Dedifferentiated amniotic fluid mesenchymal stem cell (primary cell): ENCODE measurements at regions not wholly inside any gene's neighbourhood (a gene's known extent, or its start where the extent isn't known, plus 50 kb on each side); places are given as distances from the start of the nearest gene placed in this dataset.
A peak's percentile ranks its signal among the peaks of the same experiment; 100 is the strongest.

ENCODE experiments used
- DNase-seq: peaks from one replicate; pipeline ENCODE4 v3.0.0-alpha.2; 2016; ENCODE audit errors: extremely low spot score

DNA sequence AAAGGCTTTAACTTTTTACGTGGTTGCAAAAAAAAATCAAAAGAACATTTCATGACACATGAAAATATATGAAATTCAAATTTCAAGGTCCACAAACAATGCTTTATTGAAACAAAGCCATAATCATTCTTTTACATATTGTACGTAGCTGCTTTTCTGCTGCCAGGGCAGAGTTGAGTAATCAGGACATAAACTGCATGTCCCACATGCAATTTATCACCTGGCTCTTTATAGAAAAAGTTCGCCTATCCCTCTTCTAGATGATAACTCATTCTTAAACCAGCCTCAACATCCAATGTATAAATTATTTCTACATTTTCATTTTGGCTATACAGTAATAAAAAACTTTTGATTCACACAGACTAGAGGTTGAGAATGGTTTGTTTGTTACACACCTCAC is 154.9 kb downstream of the AXIN2 start:
- no peak for DNase-seq

GRCh38 chr17:65405563-65405962 is 155.9 kb downstream of the AXIN2 start:
- DNase-seq, result no peak

GRCh38 chr17:65404761-65405160 is 156.7 kb downstream of the AXIN2 start:
- DNase-seq, result no peak

DNA sequence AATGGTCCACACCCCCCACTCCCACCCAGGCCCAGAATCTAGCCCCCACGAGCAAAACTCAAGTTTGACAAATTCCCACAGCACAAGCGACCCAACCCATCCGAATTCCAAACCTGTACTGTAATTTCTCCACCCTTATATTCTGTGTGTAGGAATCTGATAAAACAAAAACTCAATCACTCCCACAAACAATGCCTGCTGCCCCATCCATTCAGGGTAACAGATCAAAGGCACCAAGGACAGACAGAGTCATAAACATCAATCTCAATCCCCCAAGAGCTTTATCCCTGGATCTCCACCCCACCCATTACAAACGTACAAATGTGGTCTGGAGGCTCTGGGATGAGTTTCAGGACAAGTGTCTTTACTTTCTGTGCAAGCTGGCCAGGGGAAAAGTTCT is 157.8 kb downstream of the AXIN2 start:
- no peak for DNase-seq

- no peak for DNase-seq
Measured at GRCh38 chr17:65402513-65403496, 158.6 kb downstream of the AXIN2 start.

DNA sequence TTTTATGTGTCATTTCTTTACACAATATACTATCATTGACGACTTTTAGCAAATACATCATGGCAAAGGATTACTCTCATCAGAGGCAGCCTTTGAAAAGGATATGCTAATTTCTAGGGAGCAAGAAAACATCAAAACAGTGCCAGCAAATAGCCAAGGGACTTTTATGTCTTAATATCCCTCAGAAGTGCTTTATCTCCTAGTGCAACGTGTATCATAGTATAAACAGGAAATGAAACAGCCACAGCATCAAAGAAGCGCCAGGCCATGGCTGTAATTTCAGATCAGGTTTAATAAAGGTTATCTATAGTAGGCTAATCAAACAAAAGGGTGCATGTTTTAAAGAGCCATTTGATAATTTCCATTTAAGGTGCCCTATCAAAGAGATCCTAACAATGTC is 159.9 kb downstream of the AXIN2 start:
- DNase-seq, result no peak

- no peak for DNase-seq
Measured at GRCh38 chr17:65400701-65401100, 160.7 kb downstream of the AXIN2 start.

- DNase-seq, result no peak
Measured at GRCh38 chr17:65398040-65398787, 163.2 kb downstream of the AXIN2 start.

DNA sequence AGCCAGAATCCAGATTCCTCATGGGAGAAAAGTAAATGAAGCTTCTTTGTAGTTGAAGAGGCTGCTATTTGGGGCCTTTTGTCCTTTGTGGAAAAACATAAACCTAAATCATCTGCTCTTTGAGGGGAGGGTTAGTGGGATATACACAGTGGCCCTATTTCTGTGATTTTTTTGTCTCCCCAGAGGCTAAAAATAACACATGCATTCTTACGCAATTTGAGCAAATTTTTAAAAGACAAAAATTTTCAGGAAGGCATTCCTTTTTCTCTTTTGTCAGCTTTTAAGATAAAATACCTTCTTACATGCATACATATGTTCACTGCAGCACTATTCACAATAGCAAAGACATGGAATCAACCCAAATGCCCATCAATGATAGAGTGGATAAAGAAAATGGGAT is 165.5 kb downstream of the AXIN2 start:
- DNase-seq, result no peak

DNA sequence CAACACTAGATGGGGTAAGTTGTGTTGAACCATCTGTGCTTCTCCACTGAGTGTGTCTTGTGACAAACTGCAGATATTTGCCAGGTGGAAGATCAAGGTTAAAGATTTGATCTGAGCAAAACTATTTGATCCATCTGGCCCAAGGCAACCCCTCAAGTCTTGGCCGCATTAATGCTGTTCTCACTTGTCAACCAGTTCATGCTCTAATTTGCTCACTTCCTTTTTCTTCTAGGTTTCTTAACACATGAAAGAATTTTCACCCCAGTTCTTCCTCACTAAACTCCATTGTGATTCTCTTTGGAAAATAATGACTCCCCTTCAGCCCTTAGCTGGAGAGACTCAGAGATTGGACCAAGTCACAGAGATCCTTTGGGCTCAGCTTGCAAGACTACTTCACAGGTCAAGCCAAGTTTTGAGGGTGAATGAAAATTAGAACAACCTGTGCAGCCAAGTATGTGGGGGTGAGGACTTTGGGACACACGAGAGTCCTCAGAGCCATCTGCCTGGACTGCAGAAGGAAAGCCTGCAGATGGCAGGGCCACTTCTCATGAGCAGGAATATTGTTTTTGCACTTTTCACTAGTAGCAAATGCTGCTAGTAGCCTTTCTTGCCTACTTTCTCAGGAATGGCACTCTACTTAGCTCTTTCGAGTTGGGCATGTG is 166.5 kb downstream of the AXIN2 start:
- DNase-seq, result no peak

DNA sequence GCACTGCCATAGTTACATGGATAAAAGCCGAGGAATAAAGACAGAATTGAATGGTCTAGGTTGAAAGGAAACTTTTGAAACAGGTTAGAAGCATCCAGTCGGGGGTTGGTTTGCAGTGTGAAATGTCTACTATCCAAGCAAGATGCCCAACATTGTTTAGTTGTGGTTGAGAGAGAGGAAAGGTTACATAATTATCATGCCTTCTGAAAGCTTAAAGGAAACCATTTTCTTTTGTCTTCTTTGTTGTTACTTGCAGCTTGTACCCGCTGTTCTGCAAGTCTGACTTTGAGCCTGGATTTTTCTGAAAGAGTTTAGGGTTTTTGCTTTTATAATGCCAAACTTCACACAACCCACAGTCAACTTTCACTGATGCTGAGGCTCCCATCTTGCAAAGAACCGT is 167.9 kb downstream of the AXIN2 start:
- no peak for DNase-seq

DNA sequence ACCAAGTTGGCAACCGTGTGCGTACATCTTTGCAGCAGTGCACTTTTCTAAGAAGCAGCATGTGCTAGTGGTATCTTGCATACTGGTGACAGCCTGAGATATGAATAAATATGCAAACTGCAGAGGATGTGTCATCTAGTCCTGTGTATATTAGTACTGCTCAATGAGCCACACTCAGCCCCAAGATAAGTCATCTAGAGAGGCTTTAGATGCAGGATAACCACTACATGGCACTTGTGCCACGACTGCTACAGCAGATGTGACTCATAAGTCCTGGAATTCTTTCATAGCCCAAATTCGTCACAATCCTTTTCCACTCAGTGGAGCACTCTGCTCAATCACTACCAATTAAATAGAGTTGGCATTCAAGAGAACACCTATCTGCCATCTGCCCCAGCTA is 171.5 kb downstream of the AXIN2 start:
- DNase-seq, result peak; percentile 28

DNA sequence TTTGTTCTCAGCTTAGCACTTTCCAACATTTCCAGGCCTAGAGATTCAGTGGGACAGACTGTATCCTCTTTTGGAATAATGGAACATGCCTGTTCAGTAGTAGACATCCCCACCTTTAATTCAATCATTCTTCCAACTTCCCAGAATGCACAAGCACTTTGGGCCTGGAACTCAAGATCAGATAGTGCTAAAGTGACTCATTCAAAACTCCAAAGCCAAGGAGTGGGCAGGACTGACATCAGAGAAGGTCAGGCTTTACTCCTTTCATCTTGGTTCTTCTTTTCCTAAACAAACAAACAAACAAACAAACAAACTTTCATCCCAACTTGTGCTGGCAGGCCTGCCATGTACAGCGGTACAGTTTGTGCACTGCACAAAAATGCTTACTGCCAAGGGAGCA is 172.0 kb downstream of the AXIN2 start:
- DNase-seq, result no peak

DNA sequence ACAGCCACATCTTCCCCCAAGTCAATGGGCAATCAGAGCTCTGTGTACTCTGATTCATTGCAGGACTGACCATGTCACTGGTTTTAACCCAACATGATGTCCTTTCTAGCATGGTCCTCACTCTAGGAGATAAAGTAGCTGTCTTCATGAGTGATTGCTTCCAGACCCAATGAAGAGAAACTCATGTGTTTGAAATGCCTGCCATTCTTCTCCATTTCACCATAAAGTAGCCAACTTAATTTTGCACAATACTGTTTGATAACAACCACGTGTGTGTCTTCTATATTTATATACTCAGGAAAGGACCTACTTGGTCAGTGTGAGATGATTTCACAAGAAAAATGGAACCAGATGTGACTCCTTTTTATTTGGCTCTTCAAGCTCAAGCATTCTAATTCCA is 172.5 kb downstream of the AXIN2 start:
- no peak for DNase-seq

DNA sequence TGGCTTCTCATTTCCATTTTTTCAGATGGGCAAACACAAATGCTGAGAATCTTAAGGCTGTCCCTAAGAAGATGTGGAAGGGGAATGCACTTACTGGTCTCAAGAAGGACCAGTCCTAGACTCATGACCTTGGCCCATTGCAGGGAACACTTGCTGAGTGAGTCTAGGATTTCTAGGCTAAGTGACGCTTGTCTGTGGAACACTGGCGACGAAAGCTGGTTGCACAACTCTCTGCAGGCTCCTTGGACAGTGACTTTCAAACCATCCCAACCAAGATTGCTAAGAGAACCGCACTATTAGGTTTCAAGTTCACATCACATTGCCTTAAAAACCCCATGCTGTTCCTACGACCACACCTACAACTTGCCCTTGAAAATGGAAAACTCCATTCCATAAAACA is 174.1 kb downstream of the AXIN2 start:
- DNase-seq, result no peak

GRCh38 chr17:65385726-65386125 is 175.7 kb downstream of the AXIN2 start:
- DNase-seq, result no peak

DNA sequence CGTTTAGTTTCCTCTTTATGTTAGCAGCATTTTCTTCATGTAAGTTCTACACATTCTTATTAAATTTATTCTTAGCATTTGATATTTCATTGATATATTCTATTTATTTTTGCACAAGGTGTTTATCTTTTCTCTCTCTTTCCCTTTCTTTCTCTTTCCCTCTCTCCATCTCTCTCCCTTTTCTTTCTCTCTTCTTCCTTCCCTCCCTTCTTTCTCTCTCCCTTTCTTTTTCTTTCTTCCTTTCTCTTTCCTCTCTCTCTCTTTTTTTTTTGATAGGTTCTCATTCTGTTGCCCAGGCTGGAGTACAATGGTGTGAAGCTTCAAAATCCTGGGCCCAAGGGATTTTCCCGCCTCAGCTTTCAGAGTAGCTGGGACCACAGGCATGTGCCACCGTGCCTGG is 176.4 kb downstream of the AXIN2 start:
- no peak for DNase-seq

- DNase-seq, result no peak
Measured at GRCh38 chr17:65381152-65381551, 180.3 kb downstream of the AXIN2 start.

GRCh38 chr17:65374966-65375365 is 186.5 kb downstream of the AXIN2 start:
- DNase-seq, result no peak

- no peak for DNase-seq
Measured at GRCh38 chr17:65371702-65372101, 189.7 kb downstream of the AXIN2 start.

- no peak for DNase-seq
Measured at GRCh38 chr17:65370669-65371131, 190.7 kb downstream of the AXIN2 start.

DNA sequence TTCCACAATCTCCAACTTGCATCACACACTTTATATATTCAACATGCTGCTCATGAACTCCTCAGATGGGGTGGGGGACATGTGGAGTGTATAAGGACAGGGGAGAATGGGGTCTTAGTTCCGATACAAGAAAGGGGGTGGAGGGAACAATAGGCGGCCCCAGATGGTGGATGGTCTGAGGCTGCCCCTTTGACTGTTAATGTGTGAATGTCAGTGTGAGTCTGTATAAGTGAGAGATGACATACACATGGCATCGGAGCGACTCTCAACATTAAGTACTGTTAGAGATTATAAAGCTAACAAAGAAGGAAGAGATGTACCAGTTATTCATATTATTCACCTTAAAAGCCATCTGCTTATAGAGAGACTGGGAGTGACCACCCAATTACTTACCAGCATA is 193.1 kb downstream of the AXIN2 start:
- DNase-seq, result no peak
